Activated CD8-positive, alpha-beta T cell treated with anti-CD3 and anti-CD28 coated beads, Interleukin-2, amount 10 ng/mL, durations not matched to agents 7 days and 5 days (primary cell): ENCODE measurements at regions not wholly inside any gene's neighbourhood (a gene's known extent, or its start where the extent isn't known, plus 50 kb on each side); places are given as distances from the start of the nearest gene placed in this dataset.
"Not testable (repeated sequence)": the region's sequence is repeated elsewhere in the genome, so short reads cannot be mapped to it uniquely, and the experiment has no call there.

Source experiments
- ATAC-seq: fragments of 150-1000 bp; cut with Tn5 transposase; one replicate; pipeline ENCODE4 v1.10.0; 2021; ENCODE audit warnings: moderate library complexity
- CTCF ChIA-PET: fragments of 350-600 bp; sonication (Branson Sonifier 250); formaldehyde crosslinking; loops from one replicate; lab custom pipeline; 2021; ENCODE audit warnings: antibody characterized with exemption; lab: Charles Lee
- POLR2A ChIA-PET: fragments of 350-600 bp; sonication (Branson Sonifier 250); formaldehyde crosslinking; loops from one replicate; lab custom pipeline; 2021; ENCODE audit warnings: antibody characterized with exemption; lab: Charles Lee
- DNase-seq: peaks from one replicate; pipeline ENCODE4 v3.0.0-alpha.2; 2020
- H3K27ac Mint-ChIP-seq: one replicate; pipeline ENCODE4 v1.8.0; 2021; ENCODE audit warnings: mild to moderate bottlenecking, mixed read lengths
- H3K27me3 Mint-ChIP-seq: one replicate; pipeline ENCODE4 v1.8.0; 2021; ENCODE audit warnings: low read depth, mixed read lengths
- H3K36me3 Mint-ChIP-seq: one replicate; pipeline ENCODE4 v1.8.0; 2021; ENCODE audit warnings: low read depth, mixed read lengths
- H3K4me1 Mint-ChIP-seq: one replicate; pipeline ENCODE4 v1.8.0; 2021; ENCODE audit warnings: low read depth, mixed read lengths
- H3K4me3 Mint-ChIP-seq: one replicate; pipeline ENCODE4 v1.8.0; 2021; ENCODE audit warnings: mild to moderate bottlenecking, mixed read lengths
- H3K9me3 Mint-ChIP-seq: one replicate; pipeline ENCODE4 v1.8.0; 2022; ENCODE audit warnings: mixed read lengths; ENCODE audit not compliant: insufficient read depth

GRCh38 chr14:71621980-71622605, 310.1 kb upstream of the RGS6 start:
- ChIA-PET POLR2A (no interaction called here), CTCF (interaction anchor here (1.0 kb wide), 1 partner anchor 233 kb away, joined by 3 read pairs; no protein-coding TSS in a partner anchor)
- no peak for ATAC-seq
- no peak for DNase-seq
- no peaks in the 10 kb centered on the region for H3K9me3 Mint-ChIP-seq
- no peak overlapping the region for H3K4me3 Mint-ChIP-seq
- peaks cover 28% of the 10 kb centered on the region for H3K36me3 Mint-ChIP-seq
- H3K27ac Mint-ChIP-seq: no peak overlapping the region
- no peaks in the 10 kb centered on the region for H3K27me3 Mint-ChIP-seq
- H3K4me1 Mint-ChIP-seq: no peaks in the 10 kb centered on the region

GRCh38 chr14:71623939-71624338, 308.3 kb upstream of the RGS6 start:
- POLR2A ChIA-PET: no interaction called here
- Mint-ChIP-seq H3K4me3 (no peak overlapping the region), H3K36me3 (peaks cover 31% of the 10 kb centered on the region), H3K4me1 (no peaks in the 10 kb centered on the region), H3K9me3 (no peaks in the 10 kb centered on the region), H3K27ac (no peak overlapping the region), H3K27me3 (no peaks in the 10 kb centered on the region)
- DNase-seq (no peak), ATAC-seq (no peak)
- CTCF ChIA-PET: interaction anchor here (1.3 kb wide), 1 partner anchor 481 kb away, joined by 3 read pairs; no protein-coding TSS in a partner anchor

GRCh38 chr14:71625175-71625574, 307.1 kb upstream of the RGS6 start:
- Mint-ChIP-seq H3K27ac (no peak overlapping the region), H3K36me3 (peaks cover 28% of the 10 kb centered on the region)
- no peak for ATAC-seq

GRCh38 chr14:71625891-71626701, 306.1 kb upstream of the RGS6 start:
- H3K27me3 Mint-ChIP-seq: no peaks in the 10 kb centered on the region
- H3K27ac Mint-ChIP-seq: no peak overlapping the region
- H3K36me3 Mint-ChIP-seq: peaks cover 23% of the 10 kb centered on the region
- H3K4me3 Mint-ChIP-seq: no peak overlapping the region
- ChIA-PET CTCF (no interaction called here), POLR2A (no interaction called here)
- H3K4me1 Mint-ChIP-seq: no peaks in the 10 kb centered on the region
- DNase-seq (no peak), ATAC-seq (no peak)
- no peaks in the 10 kb centered on the region for H3K9me3 Mint-ChIP-seq

More at GRCh38 chr14:71625175-71625574, 307.1 kb upstream of the RGS6 start:
- H3K4me3 Mint-ChIP-seq: no peak overlapping the region
- no peaks in the 10 kb centered on the region for H3K27me3 Mint-ChIP-seq
- POLR2A ChIA-PET: no interaction called here
- CTCF ChIA-PET: no interaction called here
- no peaks in the 10 kb centered on the region for H3K9me3 Mint-ChIP-seq
- DNase-seq: no peak
- no peaks in the 10 kb centered on the region for H3K4me1 Mint-ChIP-seq

GRCh38 chr14:71628433-71628832, 303.8 kb upstream of the RGS6 start:
- Mint-ChIP-seq H3K27ac (no peak overlapping the region), H3K36me3 (peaks cover 37% of the 10 kb centered on the region), H3K4me1 (no peaks in the 10 kb centered on the region), H3K9me3 (peaks cover under 1% of the 10 kb centered on the region), H3K4me3 (no peak overlapping the region), H3K27me3 (no peaks in the 10 kb centered on the region)
- no peak for ATAC-seq
- POLR2A ChIA-PET: no interaction called here
- DNase-seq: no peak
- CTCF ChIA-PET: interaction anchor here (0.8 kb wide), 1 partner anchor 14 kb away, joined by 3 read pairs; no protein-coding TSS in a partner anchor

- no peaks in the 10 kb centered on the region for H3K27me3 Mint-ChIP-seq
- H3K36me3 Mint-ChIP-seq: peaks cover 37% of the 10 kb centered on the region
- ChIA-PET POLR2A (no interaction called here), CTCF (no interaction called here)
- DNase-seq: no peak
- H3K4me3 Mint-ChIP-seq: no peak overlapping the region
- peaks cover 5% of the 10 kb centered on the region for H3K9me3 Mint-ChIP-seq
- no peak for ATAC-seq
- no peaks in the 10 kb centered on the region for H3K4me1 Mint-ChIP-seq
- H3K27ac Mint-ChIP-seq: no peak overlapping the region
Measured at GRCh38 chr14:71629250-71629649, 303.0 kb upstream of the RGS6 start.

GRCh38 chr14:71629765-71630492, 302.3 kb upstream of the RGS6 start:
- Mint-ChIP-seq H3K36me3 (peaks cover 40% of the 10 kb centered on the region), H3K27ac (no peak overlapping the region), H3K27me3 (no peaks in the 10 kb centered on the region), H3K4me3 (no peak overlapping the region), H3K4me1 (no peaks in the 10 kb centered on the region), H3K9me3 (peaks cover 5% of the 10 kb centered on the region)
- no peak for ATAC-seq
- ChIA-PET CTCF (no interaction called here), POLR2A (no interaction called here)
- no peak for DNase-seq

- H3K4me1 Mint-ChIP-seq, ATAC-seq, POLR2A ChIA-PET, H3K27me3 Mint-ChIP-seq, H3K9me3 Mint-ChIP-seq, H3K27ac Mint-ChIP-seq, DNase-seq, H3K4me3 Mint-ChIP-seq, CTCF ChIA-PET: not testable (repeated sequence)
- peaks cover 41% of the 10 kb centered on the region for H3K36me3 Mint-ChIP-seq
Measured at GRCh38 chr14:71631030-71631429, 301.2 kb upstream of the RGS6 start.

- CTCF ChIA-PET: no interaction called here
- peaks cover 48% of the 10 kb centered on the region for H3K36me3 Mint-ChIP-seq
- no peak overlapping the region for H3K27ac Mint-ChIP-seq
Measured at GRCh38 chr14:71632440-71632946, 299.7 kb upstream of the RGS6 start.

GRCh38 chr14:71636076-71636475, 296.2 kb upstream of the RGS6 start:
- Mint-ChIP-seq H3K27ac (no peak overlapping the region), H3K27me3 (no peaks in the 10 kb centered on the region), H3K4me3 (no peak overlapping the region), H3K36me3 (peaks cover 50% of the 10 kb centered on the region), H3K4me1 (peaks cover 4% of the 10 kb centered on the region), H3K9me3 (peaks cover 5% of the 10 kb centered on the region)
- DNase-seq (no peak), ATAC-seq (no peak)
- ChIA-PET CTCF (no interaction called here), POLR2A (no interaction called here)

More at GRCh38 chr14:71632440-71632946, 299.7 kb upstream of the RGS6 start:
- ATAC-seq (no peak), DNase-seq (no peak)
- POLR2A ChIA-PET: no interaction called here
- Mint-ChIP-seq H3K27me3 (no peaks in the 10 kb centered on the region), H3K4me3 (no peak overlapping the region), H3K4me1 (peaks cover 4% of the 10 kb centered on the region), H3K9me3 (peaks cover 5% of the 10 kb centered on the region)

GRCh38 chr14:71636820-71637471, 295.3 kb upstream of the RGS6 start:
- H3K27me3 Mint-ChIP-seq: no peaks in the 10 kb centered on the region
- DNase-seq: no peak
- H3K9me3 Mint-ChIP-seq: peaks cover 7% of the 10 kb centered on the region
- H3K4me1 Mint-ChIP-seq: peaks cover 4% of the 10 kb centered on the region
- ChIA-PET CTCF (no interaction called here), POLR2A (no interaction called here)
- H3K27ac Mint-ChIP-seq: no peak overlapping the region
- no peak for ATAC-seq
- H3K36me3 Mint-ChIP-seq: peaks cover 45% of the 10 kb centered on the region
- no peak overlapping the region for H3K4me3 Mint-ChIP-seq
